ENCODE measurements at regions not wholly inside any gene's neighbourhood (a gene's known extent, or its start where the extent isn't known, plus 50 kb on each side); places are given as distances from the start of the nearest gene placed in this dataset.

DNA sequence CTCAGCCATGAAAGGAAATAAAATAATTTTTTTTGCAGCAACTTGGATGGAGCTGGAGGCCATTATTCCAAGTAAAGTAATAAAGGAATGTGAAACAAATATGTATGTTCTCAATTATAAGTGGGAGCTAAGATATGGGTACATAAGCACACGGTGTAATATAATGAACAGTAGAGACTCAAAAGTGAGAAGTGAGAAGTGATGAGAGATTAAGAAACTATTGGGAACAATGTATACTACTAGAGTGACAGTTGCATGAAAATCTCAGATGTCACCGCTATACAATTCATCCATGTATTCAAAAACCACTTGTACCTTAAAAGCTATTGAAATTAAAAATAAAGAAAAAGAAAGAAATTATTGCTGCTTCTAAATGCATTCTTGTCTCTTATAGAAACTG, 182.9 kb upstream of the TACR3 start:
- TF ChIP-seq, protein P1, sequence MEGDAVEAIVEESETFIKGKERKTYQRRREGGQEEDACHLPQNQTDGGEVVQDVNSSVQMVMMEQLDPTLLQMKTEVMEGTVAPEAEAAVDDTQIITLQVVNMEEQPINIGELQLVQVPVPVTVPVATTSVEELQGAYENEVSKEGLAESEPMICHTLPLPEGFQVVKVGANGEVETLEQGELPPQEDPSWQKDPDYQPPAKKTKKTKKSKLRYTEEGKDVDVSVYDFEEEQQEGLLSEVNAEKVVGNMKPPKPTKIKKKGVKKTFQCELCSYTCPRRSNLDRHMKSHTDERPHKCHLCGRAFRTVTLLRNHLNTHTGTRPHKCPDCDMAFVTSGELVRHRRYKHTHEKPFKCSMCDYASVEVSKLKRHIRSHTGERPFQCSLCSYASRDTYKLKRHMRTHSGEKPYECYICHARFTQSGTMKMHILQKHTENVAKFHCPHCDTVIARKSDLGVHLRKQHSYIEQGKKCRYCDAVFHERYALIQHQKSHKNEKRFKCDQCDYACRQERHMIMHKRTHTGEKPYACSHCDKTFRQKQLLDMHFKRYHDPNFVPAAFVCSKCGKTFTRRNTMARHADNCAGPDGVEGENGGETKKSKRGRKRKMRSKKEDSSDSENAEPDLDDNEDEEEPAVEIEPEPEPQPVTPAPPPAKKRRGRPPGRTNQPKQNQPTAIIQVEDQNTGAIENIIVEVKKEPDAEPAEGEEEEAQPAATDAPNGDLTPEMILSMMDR (IDR thresholded peaks at IDR 0.05; ENCODE audit: low read length): no peak
- no peak for TF ChIP-seq EZH2 (IDR thresholded peaks at IDR 0.05; ENCODE audit: borderline replicate concordance, low read length)

Data from OCI-LY1 (cell line).